Mesodermal cell (in vitro differentiated cells): ENCODE measurements at regions not wholly inside any gene's neighbourhood (a gene's known extent, or its start where the extent isn't known, plus 50 kb on each side); places are given as distances from the start of the nearest gene placed in this dataset.

Experiments
- H3K27ac ChIP-seq: 2 replicates; pipeline ENCODE4 v1.7.0; 2013; ENCODE audit warnings: mild to moderate bottlenecking, low read depth, low read length, moderate library complexity; ENCODE audit not compliant: severe bottlenecking
- H3K36me3 ChIP-seq: 2 replicates; pipeline ENCODE4 v1.7.1; 2013; ENCODE audit warnings: mild to moderate bottlenecking, low read length, moderate library complexity; ENCODE audit not compliant: control insufficient read depth, insufficient read depth
- H3K4me1 ChIP-seq: one replicate; pipeline ENCODE4 v1.7.1; 2013; ENCODE audit warnings: mild to moderate bottlenecking, low read length; ENCODE audit not compliant: insufficient read depth, control insufficient read depth, poor library complexity, severe bottlenecking
- H3K4me3 ChIP-seq: 2 replicates; pipeline ENCODE4 v1.7.0; 2013; ENCODE audit warnings: low read length, control low read depth, mild to moderate bottlenecking; ENCODE audit not compliant: insufficient read depth, poor library complexity, severe bottlenecking; ENCODE audit errors: extremely low read depth
- H3K9me3 ChIP-seq: 2 replicates; pipeline ENCODE4 v1.7.1; 2013; ENCODE audit warnings: mild to moderate bottlenecking, low read length, moderate library complexity; ENCODE audit not compliant: control insufficient read depth
- WGBS, 2 experiments: methylation state at CpG; one replicate each; pipeline ENCODE4 v1.1.5; 2013; ENCODE audit warnings: missing lambda C conversion rate in 2 of 2; ENCODE audit not compliant: insufficient coverage in 2 of 2; 5-methylcytosine and 5-hydroxymethylcytosine counted together

GRCh38 chrX:9087271-9088040 lies 53.5 kb upstream of the FAM9B start:
- no CpG with 5 or more reads among the region's 8 CpGs for WGBS, 2 experiments
- H3K9me3 ChIP-seq, result no peaks in the 10 kb centered on the region
- no peaks in the 10 kb centered on the region for H3K4me1 ChIP-seq

GRCh38 chrX:9088896-9089295 lies 55.0 kb upstream of the FAM9B start:
- Histone ChIP-seq H3K4me3 (no peak overlapping the region), H3K27ac (no peak overlapping the region), H3K9me3 (no peaks in the 10 kb centered on the region), H3K4me1 (no peaks in the 10 kb centered on the region), H3K36me3 (no peaks in the 10 kb centered on the region)
- no CpG with 5 or more reads among the region's 2 CpGs for WGBS, 2 experiments

More at GRCh38 chrX:9087271-9088040, 53.5 kb upstream of the FAM9B start:
- Histone ChIP-seq H3K36me3 (no peaks in the 10 kb centered on the region), H3K4me3 (no peak overlapping the region), H3K27ac (no peak overlapping the region)

- H3K9me3 ChIP-seq, result no peaks in the 10 kb centered on the region
- H3K4me1 ChIP-seq, result no peaks in the 10 kb centered on the region
- H3K4me3 ChIP-seq, result no peak overlapping the region
- WGBS, 2 experiments, result no CpG with 5 or more reads among the region's 1 CpG
- no peaks in the 10 kb centered on the region for H3K36me3 ChIP-seq
- no peak overlapping the region for H3K27ac ChIP-seq
These were observed 56.8 kb upstream of the FAM9B start for GRCh38 chrX:9090766-9091165.

- Histone ChIP-seq H3K4me3 (no peak overlapping the region), H3K27ac (no peak overlapping the region), H3K4me1 (no peaks in the 10 kb centered on the region), H3K36me3 (no peaks in the 10 kb centered on the region), H3K9me3 (no peaks in the 10 kb centered on the region)
- no CpG with 5 or more reads among the region's 4 CpGs for WGBS, 2 experiments
These were observed 57.3 kb upstream of the FAM9B start for GRCh38 chrX:9091258-9091657.

GRCh38 chrX:9102956-9103355 lies 69.0 kb upstream of the FAM9B start:
- H3K4me3 ChIP-seq, result no peak overlapping the region
- no peaks in the 10 kb centered on the region for H3K9me3 ChIP-seq
- H3K36me3 ChIP-seq, result no peaks in the 10 kb centered on the region
- WGBS, 2 experiments, result 92% methylated on average over 2 of the region's 4 CpGs; no CpG with 5 or more reads in 1 of the 2 experiments
- no peak overlapping the region for H3K27ac ChIP-seq
- H3K4me1 ChIP-seq, result no peaks in the 10 kb centered on the region

- no CpG with 5 or more reads among the region's 1 CpG for WGBS, 2 experiments
- Histone ChIP-seq H3K9me3 (no peaks in the 10 kb centered on the region), H3K4me3 (no peak overlapping the region), H3K36me3 (no peaks in the 10 kb centered on the region), H3K4me1 (no peaks in the 10 kb centered on the region), H3K27ac (no peak overlapping the region)
These were observed 74.1 kb upstream of the FAM9B start for GRCh38 chrX:9108054-9108453.

- H3K4me1 ChIP-seq, result no peaks in the 10 kb centered on the region
- H3K4me3 ChIP-seq, result no peak overlapping the region
- 100% methylated on average over 1 to 2 of the region's 5 CpGs for WGBS, 2 experiments
- no peaks in the 10 kb centered on the region for H3K9me3 ChIP-seq
- no peaks in the 10 kb centered on the region for H3K36me3 ChIP-seq
- no peak overlapping the region for H3K27ac ChIP-seq
These were observed 76.9 kb upstream of the FAM9B start for GRCh38 chrX:9110808-9111207.

GRCh38 chrX:9114245-9114644 lies 80.3 kb upstream of the FAM9B start:
- Histone ChIP-seq H3K4me3 (no peak overlapping the region), H3K9me3 (no peaks in the 10 kb centered on the region), H3K4me1 (no peaks in the 10 kb centered on the region), H3K27ac (no peak overlapping the region), H3K36me3 (no peaks in the 10 kb centered on the region)
- WGBS, 2 experiments, result no CpG with 5 or more reads among the region's 2 CpGs

- H3K27ac ChIP-seq, result no peak overlapping the region
- no peak overlapping the region for H3K4me3 ChIP-seq
- peaks cover 2% of the 10 kb centered on the region for H3K4me1 ChIP-seq
- no peaks in the 10 kb centered on the region for H3K9me3 ChIP-seq
- no CpG with 5 or more reads among the region's 1 CpG for WGBS, 2 experiments
- no peaks in the 10 kb centered on the region for H3K36me3 ChIP-seq
These were observed 83.9 kb upstream of the FAM9B start for GRCh38 chrX:9117851-9118250.

- Histone ChIP-seq H3K9me3 (no peaks in the 10 kb centered on the region), H3K4me1 (peaks cover 3% of the 10 kb centered on the region), H3K36me3 (no peaks in the 10 kb centered on the region), H3K27ac (no peak overlapping the region), H3K4me3 (no peak overlapping the region)
- 100% methylated on average over 2 of the region's 6 CpGs; no CpG with 5 or more reads in 1 of the 2 experiments for WGBS, 2 experiments
These were observed 88.8 kb upstream of the FAM9B start for GRCh38 chrX:9122519-9123245.

GRCh38 chrX:9127986-9128385 lies 94.1 kb upstream of the FAM9B start:
- H3K9me3 ChIP-seq, result no peaks in the 10 kb centered on the region
- 90% methylated on average over 2 of the region's 6 CpGs; no CpG with 5 or more reads in 1 of the 2 experiments for WGBS, 2 experiments
- H3K27ac ChIP-seq, result no peak overlapping the region
- H3K4me3 ChIP-seq, result no peak overlapping the region
- H3K36me3 ChIP-seq, result no peaks in the 10 kb centered on the region
- H3K4me1 ChIP-seq, result no peaks in the 10 kb centered on the region
